ENCODE measurements at regions not wholly inside any gene's neighbourhood (a gene's known extent, or its start where the extent isn't known, plus 50 kb on each side); places are given as distances from the start of the nearest gene placed in this dataset.

DNA sequence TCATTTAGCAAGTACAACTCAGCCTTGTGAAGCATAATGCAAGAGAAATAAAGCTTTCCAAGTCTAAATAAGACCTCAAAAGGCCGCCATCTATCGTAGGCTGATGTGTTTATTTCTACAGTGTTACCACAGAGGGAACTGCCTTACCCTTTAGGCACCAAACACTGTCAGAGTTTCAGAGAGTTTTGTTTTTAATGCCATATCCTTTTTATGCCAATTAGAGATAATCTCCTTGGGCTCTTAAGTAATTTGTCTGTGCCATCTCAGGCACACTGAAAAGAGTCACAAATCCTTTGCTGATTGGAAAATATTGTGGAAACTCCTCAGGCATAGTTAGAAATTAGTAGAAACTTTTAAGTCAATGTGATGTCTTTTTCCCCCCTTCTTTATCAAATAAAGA is 797.1 kb downstream of the SLC4A3 start:
- DNase-seq (ENCODE audit: low read depth) = no peak

DNA sequence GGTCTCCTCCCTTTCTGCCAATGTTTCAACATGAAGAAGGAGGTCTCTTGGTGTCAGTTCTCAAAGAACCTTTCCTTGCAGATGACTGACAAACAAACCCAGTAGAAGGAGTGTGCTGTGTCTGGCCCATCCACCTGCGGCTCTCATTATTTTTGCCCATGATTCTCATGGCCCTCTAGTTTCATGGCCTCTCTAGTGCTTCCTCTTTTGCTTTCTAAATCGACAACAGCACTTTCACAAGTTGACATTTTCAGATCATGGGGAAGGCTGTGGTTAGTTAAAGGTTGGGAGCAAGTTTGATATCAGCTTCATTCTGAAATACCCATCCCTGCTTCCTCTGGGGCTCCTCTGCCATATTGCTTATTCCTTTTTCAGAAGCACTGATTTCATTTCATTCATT is 805.2 kb downstream of the SLC4A3 start:
- no peak for DNase-seq (ENCODE audit: low read depth)

DNA sequence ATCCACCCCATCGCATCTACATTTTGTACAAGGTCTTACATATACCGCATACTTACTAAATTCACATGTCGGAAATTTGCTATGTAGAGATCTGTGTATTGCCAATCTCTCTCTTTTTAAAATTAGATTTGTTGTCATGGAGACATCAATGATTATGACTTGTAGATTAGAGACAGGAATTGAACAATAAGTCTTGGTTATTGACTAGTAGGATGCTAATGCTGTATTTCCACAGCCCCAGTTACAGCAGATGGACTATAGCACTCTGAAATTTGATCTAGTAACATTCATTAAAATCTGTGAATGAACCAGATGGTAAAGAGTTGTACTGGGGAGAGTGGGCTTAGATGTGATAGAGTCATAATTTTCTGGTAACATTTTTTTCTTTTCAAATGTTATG is 805.7 kb downstream of the SLC4A3 start:
- DNase-seq (ENCODE audit: low read depth) = no peak

DNA sequence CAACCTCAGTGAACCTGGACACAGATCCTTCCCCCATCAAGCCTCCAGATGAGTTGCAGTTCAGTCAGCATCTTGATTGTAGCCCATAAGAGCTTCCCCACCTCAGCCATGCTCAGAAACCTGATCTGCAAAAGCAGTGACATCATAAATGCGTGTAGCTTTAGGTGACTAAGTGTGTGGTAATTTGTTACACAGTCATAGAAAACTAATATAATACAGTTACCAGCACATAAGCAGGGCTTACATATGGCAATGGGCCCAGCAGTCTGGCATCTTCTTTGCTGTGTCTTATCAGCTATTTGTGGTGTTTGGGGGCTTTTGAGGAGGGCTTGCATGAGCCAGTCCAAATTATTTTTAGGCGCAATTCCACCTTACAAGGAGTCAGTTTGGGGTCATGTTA is 807.0 kb downstream of the SLC4A3 start:
- no peak for DNase-seq (ENCODE audit: low read depth)

DNA sequence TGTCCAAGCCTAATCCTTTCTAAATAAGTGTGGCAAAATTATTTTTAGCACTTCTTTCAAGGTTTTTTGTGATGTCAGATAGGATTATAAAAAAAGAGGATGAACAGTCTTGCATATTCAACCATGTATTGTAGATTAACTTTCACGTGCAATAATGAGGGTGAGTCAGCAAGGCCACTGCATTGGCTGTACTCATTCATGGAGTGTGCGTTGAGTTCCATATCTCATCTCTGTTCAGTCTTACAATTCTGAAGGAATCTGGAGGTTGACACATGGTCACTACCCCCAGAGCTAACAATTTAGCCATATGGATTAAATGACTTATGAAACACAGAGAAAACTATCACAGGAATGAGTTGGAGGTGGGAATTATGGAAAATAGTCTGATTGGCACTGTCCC is 810.5 kb downstream of the SLC4A3 start:
- no peak for DNase-seq (ENCODE audit: low read depth)

DNA sequence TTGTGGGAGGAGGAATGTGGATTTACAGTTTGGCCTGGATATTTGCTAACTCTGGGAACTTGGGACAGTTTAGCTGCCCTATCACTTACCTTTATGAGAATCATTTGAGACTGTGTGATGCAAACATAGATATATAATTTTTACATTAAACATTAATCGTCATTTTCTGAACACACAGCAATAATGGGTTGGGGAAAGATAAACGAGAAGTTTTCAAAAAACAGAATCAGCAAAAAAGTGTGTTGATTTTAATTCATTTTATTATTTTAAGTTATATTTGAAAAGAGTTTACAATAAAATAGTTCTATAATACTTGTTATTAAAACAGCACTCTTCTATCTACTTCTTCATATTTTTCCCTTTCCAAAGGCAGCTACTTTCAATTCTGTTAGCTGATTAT is 813.3 kb downstream of the SLC4A3 start:
- no peak for DNase-seq (ENCODE audit: low read depth)

DNA sequence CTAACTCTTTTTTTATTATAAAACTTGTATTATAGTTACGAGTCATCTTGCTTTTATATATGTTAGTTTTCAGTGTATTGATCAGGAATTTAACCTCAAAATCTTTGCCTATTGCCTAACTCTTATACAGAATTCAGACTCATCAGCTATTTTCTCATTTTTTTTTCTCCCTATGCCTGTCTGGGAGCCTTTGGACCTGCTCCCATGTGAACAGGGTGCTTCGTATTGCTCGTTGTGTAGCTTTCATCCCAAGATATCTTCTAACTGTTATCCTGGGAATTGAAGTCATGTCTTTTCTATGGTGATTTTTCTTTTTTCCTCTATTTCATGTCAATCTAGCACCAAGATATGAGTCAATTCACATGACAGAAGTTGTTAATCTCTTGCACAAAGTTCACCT is 814.0 kb downstream of the SLC4A3 start:
- DNase-seq (ENCODE audit: low read depth) = no peak

DNA sequence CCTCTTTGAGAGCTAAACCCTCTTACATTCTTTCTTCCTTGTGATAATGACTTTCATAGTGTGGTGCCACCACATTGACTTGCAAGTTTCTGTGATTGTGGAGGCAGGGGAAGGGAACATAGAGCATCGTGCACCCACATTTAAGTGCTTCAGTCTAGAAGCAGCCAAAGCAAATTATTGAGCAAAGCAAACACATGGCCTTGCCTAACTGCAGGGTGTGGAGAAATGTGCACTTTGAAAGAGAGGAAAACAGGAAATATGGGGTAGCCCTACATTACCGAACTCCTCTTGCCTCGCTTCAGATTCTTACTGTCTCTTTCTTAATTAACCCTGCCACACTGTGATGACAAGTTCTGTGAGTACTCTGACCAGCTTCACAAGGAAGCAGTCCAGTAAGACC is 814.6 kb downstream of the SLC4A3 start:
- DNase-seq (ENCODE audit: low read depth) = no peak

DNA sequence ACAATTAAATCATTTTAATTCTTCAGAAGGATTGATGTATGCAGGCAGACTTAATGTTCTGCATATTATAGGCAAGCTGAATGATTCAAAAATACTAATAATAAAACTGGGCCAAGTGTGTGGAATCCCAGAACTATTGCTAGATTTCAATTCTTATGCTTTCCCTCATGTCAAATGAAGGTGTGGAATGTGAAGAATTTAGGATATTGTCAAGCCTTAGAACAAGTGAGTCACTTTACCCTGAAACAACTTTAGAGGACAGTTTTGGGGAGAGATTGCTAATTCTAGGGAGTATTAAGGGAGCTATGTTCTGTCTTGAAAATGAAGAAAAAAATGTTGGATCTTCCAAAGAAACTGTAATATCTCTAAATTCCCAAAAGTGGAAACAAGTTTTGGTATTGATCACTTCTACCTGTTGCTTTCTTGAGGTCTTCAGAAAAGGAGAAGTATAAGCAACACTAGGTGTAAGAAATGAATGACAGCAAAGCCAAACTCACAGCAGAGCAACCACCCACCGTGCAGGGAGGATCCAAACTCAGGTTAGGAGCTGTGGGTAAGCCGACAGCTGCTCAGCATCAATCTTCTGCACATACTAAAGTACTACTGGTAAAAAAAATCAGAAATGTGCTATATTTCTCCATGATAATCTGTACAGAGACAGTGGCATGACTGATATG is 818.1 kb downstream of the SLC4A3 start:
- no peak for DNase-seq (ENCODE audit: low read depth)

DNA sequence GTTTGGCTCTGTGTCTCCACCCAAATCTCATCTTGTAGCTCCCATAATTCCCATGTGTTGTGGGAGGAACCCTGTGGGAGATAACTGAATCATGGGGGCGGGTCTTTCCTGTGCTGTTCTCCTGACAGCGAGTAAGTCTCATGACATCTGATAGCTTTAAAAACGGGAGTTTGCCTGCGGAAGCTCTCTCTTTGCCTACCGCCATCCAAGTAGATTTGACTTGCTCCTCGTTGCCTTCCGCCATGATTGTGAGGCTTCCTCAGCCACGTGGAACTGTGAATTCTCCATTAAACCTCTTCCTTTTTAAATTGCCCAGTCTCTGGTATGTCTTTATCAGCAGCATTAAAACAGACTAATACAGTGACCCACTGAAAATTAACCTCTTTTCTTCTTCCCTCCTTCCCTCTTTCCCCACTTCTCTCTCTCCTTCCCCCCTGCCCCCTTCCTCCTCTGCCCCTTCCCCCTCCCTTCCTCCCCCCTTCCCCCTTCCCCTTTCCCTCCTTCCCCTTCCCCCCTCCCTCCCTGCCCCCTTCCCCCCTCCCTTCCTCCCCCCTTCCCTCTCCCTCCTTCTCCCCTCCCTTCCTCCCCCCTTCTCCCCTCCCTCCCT is 818.8 kb downstream of the SLC4A3 start:
- DNase-seq (ENCODE audit: low read depth) = no peak

DNA sequence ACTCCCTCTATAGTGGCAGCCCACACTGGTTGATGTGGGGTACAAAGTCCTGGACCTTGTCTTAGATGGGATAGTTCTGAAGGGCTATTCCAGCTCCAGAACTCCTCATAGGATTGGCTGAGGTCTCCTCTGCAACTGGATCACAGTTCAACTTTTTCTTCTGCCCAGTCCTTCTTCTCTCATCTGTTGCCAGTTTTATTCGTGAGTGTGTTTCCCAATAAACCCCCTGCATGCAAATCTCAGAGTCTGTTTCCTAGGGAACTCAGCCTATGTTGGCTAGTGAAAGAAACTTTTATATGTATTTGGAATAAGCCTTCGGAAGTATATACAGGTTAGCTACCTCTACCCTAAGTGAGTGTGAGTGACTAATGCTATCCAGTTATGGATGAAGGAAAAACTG is 823.4 kb downstream of the SLC4A3 start:
- DNase-seq (ENCODE audit: low read depth) = no peak

DNA sequence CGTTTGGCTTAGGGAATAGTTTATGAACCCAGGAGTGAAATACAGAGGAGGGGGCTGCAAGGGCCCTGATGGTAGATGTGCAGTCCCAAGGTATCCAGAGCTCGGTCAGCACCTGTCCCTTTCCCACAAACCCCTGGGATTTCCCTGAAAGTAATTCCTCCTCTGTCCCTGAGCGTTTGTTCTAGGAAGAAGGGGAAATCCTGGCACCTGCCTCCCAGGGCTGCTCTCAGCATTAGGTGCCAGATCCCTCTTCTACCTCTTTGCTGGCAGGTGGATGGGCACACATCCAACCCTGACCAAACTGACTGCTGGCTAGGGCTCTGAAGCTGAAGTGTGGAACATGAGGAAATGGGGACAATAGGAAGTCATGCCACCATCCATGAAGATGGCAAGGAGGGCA is 824.0 kb downstream of the SLC4A3 start:
- no peak for DNase-seq (ENCODE audit: low read depth)

DNA sequence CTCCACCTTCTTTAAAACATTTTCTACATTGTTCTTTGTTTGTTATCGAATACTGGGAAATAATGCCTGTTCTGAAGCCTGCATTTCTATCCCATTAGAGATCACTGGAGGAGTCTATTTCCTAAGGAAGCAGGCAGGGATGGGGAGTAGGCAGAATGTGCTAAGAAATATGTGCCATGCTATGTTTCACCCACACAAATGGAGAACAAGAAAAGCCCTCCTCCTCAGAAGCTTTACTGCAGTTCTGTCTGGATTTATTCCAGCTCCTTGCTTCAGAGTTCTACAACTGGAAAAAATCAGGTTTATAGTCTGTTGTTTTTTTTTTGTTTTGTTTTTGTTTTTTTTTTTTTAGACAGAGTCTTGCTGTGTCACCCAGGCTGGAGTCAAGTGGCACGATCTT is 825.1 kb downstream of the SLC4A3 start:
- DNase-seq (ENCODE audit: low read depth) = no peak

DNA sequence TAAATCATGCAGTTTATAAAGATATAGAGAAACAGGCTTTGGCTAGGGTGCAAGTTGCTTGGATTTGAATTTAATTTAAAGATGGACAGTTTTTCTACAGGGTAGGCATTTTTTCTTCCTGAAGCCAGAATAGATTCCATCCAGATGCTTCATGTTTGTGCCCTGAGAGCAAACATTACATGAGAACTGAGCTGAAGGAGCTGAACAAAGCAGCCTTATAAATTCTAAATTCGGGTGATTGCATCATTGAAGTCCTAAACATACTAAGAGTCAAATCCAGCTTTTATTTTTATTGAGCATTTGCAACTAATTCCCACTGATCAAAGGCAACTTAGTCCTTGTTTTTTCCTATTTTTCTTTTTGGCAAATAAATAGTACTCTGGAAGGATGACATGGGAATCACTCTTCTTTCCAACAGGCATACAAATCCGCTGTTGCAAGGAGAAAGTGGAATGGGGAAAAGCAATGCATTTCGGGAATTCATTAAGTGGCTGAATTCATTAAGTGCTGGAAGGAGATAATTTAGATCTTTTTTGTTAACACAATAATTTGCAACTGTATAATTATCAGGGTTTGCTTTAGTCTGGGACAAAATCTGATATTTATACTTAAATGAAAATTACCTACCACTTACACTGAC is 828.0 kb downstream of the SLC4A3 start:
- DNase-seq (ENCODE audit: low read depth) = no peak

DNA sequence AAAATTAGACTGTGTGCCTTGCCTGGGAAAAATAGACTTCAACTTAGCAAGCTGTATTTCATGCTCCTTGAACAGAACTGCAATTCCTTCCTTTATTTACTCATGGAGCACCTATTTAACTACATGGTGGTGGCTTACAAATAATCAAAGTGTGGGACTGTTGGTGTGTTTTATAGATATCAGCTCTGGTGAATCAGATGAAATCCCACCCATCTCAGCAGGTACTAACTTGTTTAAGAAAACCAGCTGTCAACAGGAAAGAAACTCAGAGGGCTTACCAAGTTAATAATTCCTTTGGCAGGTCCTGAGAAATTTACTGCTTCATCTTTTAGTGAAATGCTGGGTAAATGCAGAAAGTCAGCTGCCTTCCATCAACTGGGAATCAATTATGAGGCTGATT is 830.6 kb downstream of the SLC4A3 start:
- DNase-seq (ENCODE audit: low read depth) = no peak

DNA sequence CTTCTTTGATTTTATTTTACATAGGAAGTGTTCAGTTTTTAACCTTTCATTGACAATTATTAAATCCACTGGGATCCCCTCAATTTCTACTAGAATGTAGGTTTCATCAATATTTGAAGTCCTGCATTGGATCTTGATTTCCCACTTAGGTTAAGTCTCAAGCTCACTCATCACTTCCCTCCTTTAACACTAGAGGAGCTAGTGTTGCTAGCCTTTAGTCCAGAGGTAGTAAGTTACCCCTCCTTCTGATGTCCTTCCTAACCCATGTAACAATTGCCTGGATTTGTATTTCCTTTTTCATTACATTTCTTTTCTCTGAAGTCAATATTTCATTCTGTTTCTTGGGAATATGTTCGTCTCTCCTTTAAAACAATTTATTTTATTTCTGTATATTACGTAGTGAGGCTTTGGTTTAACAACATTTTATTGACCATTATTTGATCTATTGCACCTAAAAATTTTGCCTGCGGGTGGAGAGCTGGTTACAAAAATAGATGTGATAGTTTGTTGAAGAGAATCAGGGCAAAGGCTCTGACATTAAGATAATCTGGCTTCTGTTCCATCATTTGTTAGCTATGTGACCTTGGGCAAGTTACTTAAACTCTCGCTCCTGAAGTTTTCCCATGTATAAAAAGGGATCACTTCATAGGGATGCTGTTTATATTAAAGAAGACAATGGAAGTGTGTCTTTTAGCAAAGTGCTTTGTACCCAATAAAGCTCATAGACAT is 833.0 kb downstream of the SLC4A3 start:
- DNase-seq (ENCODE audit: low read depth) = no peak

DNA sequence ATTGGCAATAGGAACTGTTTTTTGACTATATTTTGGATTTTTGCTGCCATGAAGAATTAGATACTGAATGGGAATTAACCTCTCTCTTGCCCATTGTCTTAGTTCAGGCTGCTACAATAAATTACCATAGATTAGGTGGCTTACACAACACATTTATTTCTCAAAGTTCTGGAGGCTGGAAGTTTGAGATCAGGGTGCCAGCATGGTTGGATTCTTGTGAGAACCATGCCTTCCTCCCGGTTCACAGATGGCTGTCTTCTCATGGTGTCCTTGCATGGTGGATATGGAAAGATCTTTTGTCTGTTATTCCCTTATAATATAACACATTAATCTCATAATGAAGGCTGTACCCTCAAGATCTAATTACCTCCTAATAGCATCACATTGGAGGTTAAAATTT is 836.4 kb downstream of the SLC4A3 start:
- no peak for DNase-seq (ENCODE audit: low read depth)

DNA sequence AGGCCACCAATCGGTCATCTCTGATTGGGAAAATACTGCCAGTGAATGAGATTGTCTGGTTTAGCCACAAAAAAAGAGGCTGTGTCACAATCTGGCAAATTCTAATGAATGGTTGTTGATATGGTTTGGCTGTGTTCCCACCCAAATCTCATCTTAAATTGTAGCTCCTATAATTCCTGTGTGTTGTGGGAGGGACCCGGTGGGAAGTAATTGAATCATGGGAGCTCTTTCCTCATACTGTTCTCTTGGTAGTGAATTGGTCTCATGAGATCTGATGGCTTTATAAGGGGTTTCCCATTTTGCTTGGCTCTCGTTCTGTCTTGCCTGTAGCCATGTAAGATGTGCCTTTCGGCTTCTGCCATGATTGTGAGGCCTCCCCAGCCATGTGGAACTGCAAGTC is 838.3 kb downstream of the SLC4A3 start:
- DNase-seq (ENCODE audit: low read depth) = no peak

DNA sequence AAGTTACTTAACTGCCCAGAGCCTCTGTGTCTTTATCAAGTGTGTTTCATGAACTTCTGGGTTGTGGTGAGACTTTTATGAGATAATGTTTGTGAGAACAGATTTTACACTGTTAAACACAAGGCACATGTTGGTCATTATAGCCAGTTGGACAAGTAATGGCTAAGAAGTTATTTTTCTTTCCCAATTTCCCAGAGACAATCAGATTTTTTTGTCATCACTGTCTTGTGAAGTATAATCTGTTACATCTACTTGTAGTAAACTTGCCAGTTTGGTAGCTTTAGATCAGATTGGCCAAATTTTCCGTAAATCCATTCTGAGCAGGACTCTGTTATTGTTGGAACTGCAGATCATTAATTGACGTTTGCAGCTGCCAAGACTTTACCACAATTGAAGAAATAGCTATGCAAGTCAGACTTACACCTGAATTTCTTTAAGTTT is 838.8 kb downstream of the SLC4A3 start:
- DNase-seq (ENCODE audit: low read depth) = no peak

DNA sequence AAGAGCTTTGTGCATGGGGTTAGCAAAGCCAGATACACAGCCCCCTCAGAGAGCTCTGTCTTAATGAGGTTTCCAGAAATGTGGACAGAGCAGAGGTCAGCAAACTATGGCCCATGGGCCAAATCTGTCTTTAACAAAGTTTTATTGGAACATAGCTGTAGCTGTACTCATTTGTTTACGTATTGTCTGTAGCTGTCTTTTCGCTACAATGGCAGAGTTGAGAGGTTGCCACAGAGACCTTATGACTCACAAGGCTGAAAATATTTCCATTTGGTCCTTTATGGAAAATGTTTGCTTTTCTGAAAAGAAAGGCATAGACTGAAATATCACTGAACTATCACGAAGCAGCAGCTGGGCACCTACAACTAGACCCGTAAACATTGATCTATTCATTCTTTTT is 841.8 kb downstream of the SLC4A3 start:
- no peak for DNase-seq (ENCODE audit: low read depth)

DNA sequence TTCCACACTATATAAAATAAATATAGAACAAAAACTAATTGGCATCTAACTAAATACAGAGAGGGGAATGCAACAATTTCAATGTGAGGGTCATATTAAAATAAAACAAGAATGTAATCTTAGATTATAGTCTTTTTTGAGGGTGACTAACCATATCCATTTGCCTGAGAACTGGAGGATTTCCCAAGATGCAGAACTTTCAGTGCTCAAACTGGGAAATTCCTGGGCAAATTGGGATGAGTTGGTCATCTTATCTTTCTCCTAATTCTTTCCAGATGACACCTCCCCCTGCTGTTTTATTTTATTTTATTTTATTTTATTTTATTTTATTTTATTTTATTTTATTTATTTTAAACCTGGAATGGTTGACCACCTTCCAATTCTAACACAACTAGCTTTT is 846.2 kb downstream of the SLC4A3 start:
- no peak for DNase-seq (ENCODE audit: low read depth)

DNA sequence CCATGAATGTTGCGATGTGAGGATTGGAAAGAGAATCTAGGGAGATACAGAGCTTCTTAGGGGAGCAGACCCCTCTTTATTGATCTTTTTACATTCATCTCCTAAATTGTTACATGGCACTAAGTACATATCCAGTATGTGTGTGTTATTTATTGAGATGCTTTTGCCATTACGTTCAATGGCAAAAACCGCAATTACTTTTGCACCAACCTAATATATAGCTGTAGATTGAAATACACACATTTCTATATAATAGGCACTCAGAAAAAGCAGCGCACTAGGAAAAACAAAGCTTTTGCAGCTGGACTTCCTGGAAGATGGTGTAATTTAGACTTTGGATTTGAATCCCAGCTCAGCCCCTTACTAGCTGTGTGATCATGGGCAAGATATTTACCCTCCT is 849.4 kb downstream of the SLC4A3 start:
- no peak for DNase-seq (ENCODE audit: low read depth)
